HCT116 (cell line): ENCODE measurements at regions not wholly inside any gene's neighbourhood (a gene's known extent, or its start where the extent isn't known, plus 50 kb on each side); places are given as distances from the start of the nearest gene placed in this dataset.

Source experiments
- ATAC-seq: fragments of 200-7000 bp; cut with Tn5 transposase; 2 replicates; pipeline ENCODE4 v1.9.1; 2020; ENCODE audit warnings: mild to moderate bottlenecking, moderate library complexity
- BruUV-seq: library from RNA; stranded (reverse); fragments of 400-500 nt; replicated peaks from 2 replicates; lab custom pipeline; 2021; lab: Mats Ljungman, UMichigan
- CTCF ChIA-PET: fragments of 300-600 bp; sonication (Branson Sonifier 250); formaldehyde crosslinking; loops from one replicate; lab custom pipeline; 2021; ENCODE audit warnings: antibody characterized with exemption; lab: Charles Lee
- POLR2A ChIA-PET: fragments of 300-600, 350-600 bp; sonication (Branson Sonifier 250); formaldehyde crosslinking; loops from one replicate; lab custom pipeline; 2021; ENCODE audit warnings: antibody characterized with exemption; lab: Charles Lee
- RAD21 ChIA-PET, 2 experiments: fragments of 300-600 bp; sonication (Branson Sonifier 250); formaldehyde crosslinking; loops; one replicate each; lab custom pipeline; 2023; ENCODE audit warnings: low total read pairs in 2 of 2; ENCODE audit not compliant: uncharacterized antibody in 2 of 2, unreplicated experiment in 2 of 2, low non-redundant PET in 1 of 2; lab: Charles Lee
- DNase-seq: peaks from one replicate; pipeline ENCODE4 v3.0.0-alpha.2; 2010; ENCODE audit warnings: low read depth, low spot score
- H2AFZ ChIP-seq: fragments of 200-600 bp; shearing (Covaris generic), sonication (generic); 2 replicates; pipeline ENCODE4 v1.6.1; 2017; ENCODE audit warnings: low read depth, mixed run types, mixed read lengths, antibody characterized with exemption, low read length; ENCODE audit not compliant: poor library complexity, severe bottlenecking
- H3K27ac ChIP-seq: 2 replicates; pipeline ENCODE4 v1.5.1; 2012; ENCODE audit warnings: low read depth, low read length
- H3K27me3 ChIP-seq: fragments of 200-600 bp; sonication (generic); 2 replicates; pipeline ENCODE4 v1.6.1; 2016; ENCODE audit warnings: mixed run types, low read length, mixed read lengths; ENCODE audit not compliant: insufficient read depth
- H3K36me3 ChIP-seq, 2 experiments: fragments of 200-500 bp in 1 of 2; fragments of 200-600 bp in 1 of 2; sonication (Bioruptor generic) in 1 of 2; sonication (generic) in 1 of 2; 2 replicates each; pipeline versions ENCODE4 v1.5.1 to v1.6.1; 2014 to 2016; ENCODE audit warnings: low read length in 2 of 2, inconsistent platforms in 1 of 2, mixed read lengths in 1 of 2, mixed run types in 1 of 2; ENCODE audit not compliant: insufficient read depth in 2 of 2, control insufficient read depth in 1 of 2
- H3K4me1 ChIP-seq, 2 experiments: fragments of 200-600 bp in 1 of 2; sonication (generic) in 1 of 2; 2 replicates each; pipeline versions ENCODE4 v1.5.1 to v1.6.1; 2012 to 2017; ENCODE audit warnings: low read length in 2 of 2, inconsistent platforms in 1 of 2, mild to moderate bottlenecking in 1 of 2, mixed read lengths in 1 of 2, mixed run types in 1 of 2, moderate library complexity in 1 of 2; ENCODE audit not compliant: insufficient read depth in 2 of 2, control insufficient read depth in 1 of 2
- H3K4me2 ChIP-seq: fragments of 200-600 bp; sonication (generic); 2 replicates; pipeline ENCODE4 v1.6.1; 2017; ENCODE audit warnings: mixed run types, low read length, mixed read lengths
- H3K4me3 ChIP-seq, 2 experiments: fragments of 200-600 bp in 1 of 2; sonication (generic) in 1 of 2; replicated peaks in 1 of 2; 2 replicates each; pipeline ENCODE4 v1.5.1; 2011 to 2016; ENCODE audit warnings: low read length in 2 of 2, control low read depth in 1 of 2, low read depth in 1 of 2, mild to moderate bottlenecking in 1 of 2, mixed read lengths in 1 of 2, mixed run types in 1 of 2
- H3K79me2 ChIP-seq: fragments of 200-600 bp; sonication (generic); 2 replicates; pipeline ENCODE4 v1.6.1; 2017; ENCODE audit warnings: mild to moderate bottlenecking, mixed run types, low read length, moderate library complexity, mixed read lengths; ENCODE audit not compliant: insufficient read depth
- H3K9ac ChIP-seq: fragments of 200-600 bp; sonication (generic); 2 replicates; pipeline ENCODE4 v1.6.1; 2016; ENCODE audit warnings: low read length, mixed read lengths
- H3K9me2 ChIP-seq: fragments of 200-600 bp; sonication (generic), shearing (Covaris generic); 2 replicates; pipeline ENCODE4 v1.6.1; 2017; ENCODE audit warnings: mixed run types, mild to moderate bottlenecking, moderate library complexity; ENCODE audit not compliant: insufficient read depth
- H3K9me3 ChIP-seq, 2 experiments: fragments of 200-500 bp in 1 of 2; fragments of 200-600 bp in 1 of 2; sonication (Bioruptor generic) in 1 of 2; sonication (generic) in 1 of 2; 2 replicates each; pipeline ENCODE4 v1.6.1; 2014 to 2017; ENCODE audit warnings: low read length in 2 of 2, mixed read lengths in 2 of 2, inconsistent platforms in 1 of 2, low read depth in 1 of 2, mild to moderate bottlenecking in 1 of 2, mixed run types in 1 of 2, moderate library complexity in 1 of 2; ENCODE audit not compliant: control insufficient read depth in 1 of 2, insufficient read depth in 1 of 2
- H4K20me1 ChIP-seq: fragments of 200-600 bp; sonication (generic), shearing (Covaris generic); 2 replicates; pipeline ENCODE4 v1.6.1; 2017; ENCODE audit warnings: mixed run types, mild to moderate bottlenecking, moderate library complexity; ENCODE audit not compliant: insufficient read depth
- ELF1 ChIP-seq: IDR thresholded peaks from 2 replicates; pipeline ENCODE4 v1.6.1; 2012; ENCODE audit warnings: low read depth, borderline replicate concordance
- POLR2AphosphoS5 ChIP-seq: IDR thresholded peaks from 2 replicates; pipeline ENCODE4 v1.6.1; 2011; ENCODE audit warnings: mild to moderate bottlenecking, low read depth, low read length, moderate library complexity
- TCF7L2 ChIP-seq: IDR thresholded peaks from 2 replicates; pipeline ENCODE4 v1.7.0; 2011; ENCODE audit warnings: borderline replicate concordance, inconsistent platforms; ENCODE audit not compliant: insufficient read depth, insufficient read length; ENCODE audit errors: extremely low read depth
- ZNF274 ChIP-seq: fragments of 200-500 bp; sonication (Bioruptor generic); IDR thresholded peaks from 2 replicates; pipeline ENCODE4 v1.6.1; 2014; ENCODE audit warnings: mild to moderate bottlenecking, low read depth, low read length, inconsistent platforms
- intact Hi-C: fragments of 100-400 bp; cut with micrococcal nuclease; formaldehyde crosslinking; loops from 2 replicates; pipeline ENCODE4 v1.10.0; 2022
- TF ChIP-seq, protein P1 (sequence below): IDR thresholded peaks from 2 replicates; pipeline ENCODE4 v1.6.1; 2012

DNA sequence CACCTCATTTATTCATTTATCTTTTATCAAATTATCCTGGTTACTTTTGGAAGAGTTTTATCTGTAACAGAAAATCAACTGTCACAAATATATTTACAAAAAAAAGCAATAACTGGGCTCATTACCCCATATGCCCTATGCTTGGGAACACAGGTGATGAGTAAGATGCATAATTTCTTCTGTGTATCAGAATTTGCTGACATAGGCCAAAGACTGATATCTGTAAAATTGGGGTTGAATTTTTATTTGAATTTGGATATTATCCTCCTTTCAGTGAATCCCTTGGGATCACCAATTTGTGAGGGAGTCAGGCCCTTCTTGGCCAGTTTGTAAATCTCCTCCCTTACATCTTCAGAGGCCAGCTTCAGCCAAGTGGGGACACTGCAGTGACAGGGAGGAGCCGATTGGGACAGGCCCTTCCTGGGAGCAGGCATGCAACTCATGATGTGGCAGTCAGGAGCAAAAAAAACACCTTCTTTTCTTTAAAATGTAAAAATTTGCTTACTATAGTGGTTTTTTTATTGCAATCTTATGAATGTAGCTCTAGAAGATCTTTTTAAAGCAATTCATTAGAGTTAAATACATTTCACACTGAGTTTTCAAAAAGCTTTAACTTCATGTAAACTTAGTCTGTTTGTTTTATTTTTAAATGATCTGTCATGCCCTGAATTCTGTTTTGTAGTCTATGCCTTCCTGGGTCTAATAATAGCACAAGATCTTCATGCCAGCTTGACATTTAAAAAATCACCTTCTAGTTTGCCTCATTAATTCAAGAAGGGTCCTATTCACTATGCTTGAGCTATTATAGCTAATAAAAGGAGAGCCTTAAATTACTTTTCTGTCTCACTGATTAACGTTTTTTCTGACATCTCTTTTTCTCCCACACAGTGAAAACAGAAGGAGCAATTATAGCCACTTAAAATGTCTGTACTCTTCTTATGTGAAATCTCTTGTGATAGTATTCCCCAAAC is 136.6 kb upstream of the SPRY1 start:
- no peak overlapping the region for H3K4me2 ChIP-seq
- no peak for TF ChIP-seq ELF1
- TF ChIP-seq, protein P1, sequence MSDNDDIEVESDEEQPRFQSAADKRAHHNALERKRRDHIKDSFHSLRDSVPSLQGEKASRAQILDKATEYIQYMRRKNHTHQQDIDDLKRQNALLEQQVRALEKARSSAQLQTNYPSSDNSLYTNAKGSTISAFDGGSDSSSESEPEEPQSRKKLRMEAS = no peak
- TF ChIP-seq ZNF274 = no peak
- TF ChIP-seq TCF7L2 = no peak
- CTCF ChIA-PET = no interaction called here
- POLR2A ChIA-PET = no interaction called here
- RAD21 ChIA-PET = no interaction called here
- no peaks in the 10 kb centered on the region for H3K36me3 ChIP-seq
- ATAC-seq = no peak
- H3K4me3 ChIP-seq = no peak overlapping the region
- no peaks in the 10 kb centered on the region for H4K20me1 ChIP-seq
- H3K27ac ChIP-seq = no peak overlapping the region
- H3K9me2 ChIP-seq = no peaks in the 10 kb centered on the region
- no peaks in the 10 kb centered on the region for H3K9me3 ChIP-seq
- DNase-seq = no peak
- BruUV-seq = no TSS peak
- no peaks in the 10 kb centered on the region for H3K4me1 ChIP-seq
- H2AFZ ChIP-seq = no peak overlapping the region
- H3K27me3 ChIP-seq = no peaks in the 10 kb centered on the region
- intact Hi-C loops = no loop called here
- no peak overlapping the region for H3K9ac ChIP-seq
- no peaks in the 10 kb centered on the region for H3K79me2 ChIP-seq

DNA sequence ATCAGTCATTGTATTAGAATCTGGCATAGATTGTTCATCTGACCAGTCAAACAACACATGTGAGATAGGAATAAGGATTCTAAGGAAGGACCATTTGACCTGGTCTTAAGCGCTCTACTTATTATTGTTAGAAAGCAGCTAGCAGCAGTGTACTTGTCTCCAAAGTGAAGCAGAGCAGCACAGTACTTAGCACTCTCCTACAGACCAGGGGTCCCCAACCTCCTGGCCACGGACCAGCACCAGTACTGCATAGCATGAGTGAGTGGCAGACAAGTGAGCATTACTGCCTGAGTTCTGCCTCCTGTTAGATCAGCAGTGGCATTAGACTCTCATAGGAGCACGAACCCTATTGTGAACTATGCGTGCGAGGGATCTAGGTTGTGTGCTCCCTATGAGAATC is 135.9 kb upstream of the SPRY1 start:
- no peak overlapping the region for H2AFZ ChIP-seq
- H3K9me3 ChIP-seq = no peaks in the 10 kb centered on the region
- no peak for DNase-seq
- no peak for TF ChIP-seq TCF7L2
- no peak for TF ChIP-seq POLR2AphosphoS5
- no peaks in the 10 kb centered on the region for H4K20me1 ChIP-seq
- no peak overlapping the region for H3K27ac ChIP-seq
- intact Hi-C loops = no loop called here
- H3K79me2 ChIP-seq = no peaks in the 10 kb centered on the region
- no peak overlapping the region for H3K9ac ChIP-seq
- no peak overlapping the region for H3K4me2 ChIP-seq
- RAD21 ChIA-PET = no interaction called here
- H3K4me3 ChIP-seq = no peak overlapping the region
- ATAC-seq = no peak
- CTCF ChIA-PET = no interaction called here
- POLR2A ChIA-PET = no interaction called here
- no peaks in the 10 kb centered on the region for H3K9me2 ChIP-seq
- no peaks in the 10 kb centered on the region for H3K36me3 ChIP-seq
- H3K4me1 ChIP-seq = no peaks in the 10 kb centered on the region
- no TSS peak for BruUV-seq
- no peaks in the 10 kb centered on the region for H3K27me3 ChIP-seq
